ENCODE measurements at regions not wholly inside any gene's neighbourhood (a gene's known extent, or its start where the extent isn't known, plus 50 kb on each side); places are given as distances from the start of the nearest gene placed in this dataset.
"Not testable (repeated sequence)": the region's sequence is repeated elsewhere in the genome, so short reads cannot be mapped to it uniquely, and the experiment has no call there.

- DNase-seq (ENCODE audit: low read depth in 2 of 2) = no peak
Observed at GRCh38 chr19:20388706-20389225, 176.8 kb downstream of the ZNF737 start.

- DNase-seq (ENCODE audit: low read depth in 2 of 2) = no peak
Observed at GRCh38 chr19:20385061-20385460, 180.5 kb downstream of the ZNF737 start.

- DNase-seq (ENCODE audit: low read depth in 2 of 2) = no peak
Observed at GRCh38 chr19:20371911-20372310, 193.7 kb downstream of the ZNF737 start.

GRCh38 chr19:20371304-20371703, 194.3 kb downstream of the ZNF737 start:
- DNase-seq (ENCODE audit: low read depth in 2 of 2) = not testable (repeated sequence)

- DNase-seq (ENCODE audit: low read depth in 2 of 2) = no peak
Observed at GRCh38 chr19:20367811-20368294, 197.7 kb downstream of the ZNF737 start.

- DNase-seq (ENCODE audit: low read depth in 2 of 2) = no peak
Observed at GRCh38 chr19:20365146-20365545, 198.1 kb downstream of the ZNF486 start.

GRCh38 chr19:20359933-20360720, 193.1 kb downstream of the ZNF486 start:
- DNase-seq (ENCODE audit: low read depth in 2 of 2) = no peak

- DNase-seq (ENCODE audit: low read depth in 2 of 2) = not testable (repeated sequence)
Observed at GRCh38 chr19:20358841-20359465, 191.9 kb downstream of the ZNF486 start.

GRCh38 chr19:20357921-20358320, 190.9 kb downstream of the ZNF486 start:
- no peak for DNase-seq (ENCODE audit: low read depth in 2 of 2)

- DNase-seq (ENCODE audit: low read depth in 2 of 2) = no peak
Observed at GRCh38 chr19:20351244-20351643, 184.2 kb downstream of the ZNF486 start.

- no peak for DNase-seq (ENCODE audit: low read depth in 2 of 2)
Observed at GRCh38 chr19:20349206-20349605, 182.2 kb downstream of the ZNF486 start.

GRCh38 chr19:20339444-20339843, 172.4 kb downstream of the ZNF486 start:
- no peak for DNase-seq (ENCODE audit: low read depth in 2 of 2)

GRCh38 chr19:20334760-20335159, 167.7 kb downstream of the ZNF486 start:
- DNase-seq (ENCODE audit: low read depth in 2 of 2) = no peak

- DNase-seq (ENCODE audit: low read depth in 2 of 2) = no peak
Observed at GRCh38 chr19:20333508-20333907, 166.5 kb downstream of the ZNF486 start.

- no peak for DNase-seq (ENCODE audit: low read depth in 2 of 2)
Observed at GRCh38 chr19:20325151-20325550, 158.1 kb downstream of the ZNF486 start.

- no peak for DNase-seq (ENCODE audit: low read depth in 2 of 2)
Observed at GRCh38 chr19:20321139-20321763, 154.2 kb downstream of the ZNF486 start.

GRCh38 chr19:20320191-20320590, 153.2 kb downstream of the ZNF486 start:
- DNase-seq (ENCODE audit: low read depth in 2 of 2) = no peak

- DNase-seq (ENCODE audit: low read depth in 2 of 2) = no peak
Observed at GRCh38 chr19:20318616-20319015, 151.6 kb downstream of the ZNF486 start.

- DNase-seq (ENCODE audit: low read depth in 2 of 2) = no peak
Observed at GRCh38 chr19:20315543-20315942, 148.5 kb downstream of the ZNF486 start.

GRCh38 chr19:20313894-20314293, 146.9 kb downstream of the ZNF486 start:
- no peak for DNase-seq (ENCODE audit: low read depth in 2 of 2)

GRCh38 chr19:20307127-20307526, 140.1 kb downstream of the ZNF486 start:
- DNase-seq (ENCODE audit: low read depth in 2 of 2) = no peak

GRCh38 chr19:20296314-20296713, 129.3 kb downstream of the ZNF486 start:
- DNase-seq (ENCODE audit: low read depth in 2 of 2) = not testable (repeated sequence)

All from stimulated activated CD4-positive, alpha-beta T cell treated with anti-CD3 and anti-CD28 coated beads, Interleukin-4, amount 100 ng/mL, for 48 hours (primary cell).